ENCODE measurements at regions not wholly inside any gene's neighbourhood (a gene's known extent, or its start where the extent isn't known, plus 50 kb on each side); places are given as distances from the start of the nearest gene placed in this dataset.

GRCh38 chr3:173268781-173269180 is 127.7 kb upstream of the SPATA16 start:
- Histone ChIP-seq H3K27me3 (no peaks in the 10 kb centered on the region), H3K36me3 (no peaks in the 10 kb centered on the region), H3K9me3 (no peaks in the 10 kb centered on the region), H3K27ac (no peak overlapping the region), H3K4me3 (no peak overlapping the region), H3K4me1 (no peaks in the 10 kb centered on the region)
- intact Hi-C loops (cut with DNase I): no loop called here
- DNase-seq (no peak), ATAC-seq (no peak)
- TF ChIP-seq, protein P1, sequence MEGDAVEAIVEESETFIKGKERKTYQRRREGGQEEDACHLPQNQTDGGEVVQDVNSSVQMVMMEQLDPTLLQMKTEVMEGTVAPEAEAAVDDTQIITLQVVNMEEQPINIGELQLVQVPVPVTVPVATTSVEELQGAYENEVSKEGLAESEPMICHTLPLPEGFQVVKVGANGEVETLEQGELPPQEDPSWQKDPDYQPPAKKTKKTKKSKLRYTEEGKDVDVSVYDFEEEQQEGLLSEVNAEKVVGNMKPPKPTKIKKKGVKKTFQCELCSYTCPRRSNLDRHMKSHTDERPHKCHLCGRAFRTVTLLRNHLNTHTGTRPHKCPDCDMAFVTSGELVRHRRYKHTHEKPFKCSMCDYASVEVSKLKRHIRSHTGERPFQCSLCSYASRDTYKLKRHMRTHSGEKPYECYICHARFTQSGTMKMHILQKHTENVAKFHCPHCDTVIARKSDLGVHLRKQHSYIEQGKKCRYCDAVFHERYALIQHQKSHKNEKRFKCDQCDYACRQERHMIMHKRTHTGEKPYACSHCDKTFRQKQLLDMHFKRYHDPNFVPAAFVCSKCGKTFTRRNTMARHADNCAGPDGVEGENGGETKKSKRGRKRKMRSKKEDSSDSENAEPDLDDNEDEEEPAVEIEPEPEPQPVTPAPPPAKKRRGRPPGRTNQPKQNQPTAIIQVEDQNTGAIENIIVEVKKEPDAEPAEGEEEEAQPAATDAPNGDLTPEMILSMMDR (IDR thresholded peaks at IDR 0.05): no peak

- intact Hi-C loops (cut with DNase I): no loop called here
Observed at GRCh38 chr3:173267716-173268115, 126.7 kb upstream of the SPATA16 start.

GRCh38 chr3:173266441-173266840 is 125.4 kb upstream of the SPATA16 start:
- no peak for DNase-seq
- TF ChIP-seq, protein P1 (IDR thresholded peaks at IDR 0.05): no peak
- Histone ChIP-seq H3K27me3 (no peaks in the 10 kb centered on the region), H3K4me3 (no peak overlapping the region), H3K36me3 (no peaks in the 10 kb centered on the region), H3K9me3 (no peaks in the 10 kb centered on the region), H3K4me1 (no peaks in the 10 kb centered on the region), H3K27ac (no peak overlapping the region)
- ATAC-seq: no peak
- intact Hi-C loops (cut with DNase I): no loop called here

More at GRCh38 chr3:173267716-173268115, 126.7 kb upstream of the SPATA16 start:
- no peak for ATAC-seq
- no peaks in the 10 kb centered on the region for H3K36me3 ChIP-seq
- no peak overlapping the region for H3K4me3 ChIP-seq
- no peak for DNase-seq
- H3K27me3 ChIP-seq: no peaks in the 10 kb centered on the region
- H3K4me1 ChIP-seq: no peaks in the 10 kb centered on the region
- TF ChIP-seq, protein P1 (IDR thresholded peaks at IDR 0.05): no peak
- no peaks in the 10 kb centered on the region for H3K9me3 ChIP-seq
- no peak overlapping the region for H3K27ac ChIP-seq

DNA sequence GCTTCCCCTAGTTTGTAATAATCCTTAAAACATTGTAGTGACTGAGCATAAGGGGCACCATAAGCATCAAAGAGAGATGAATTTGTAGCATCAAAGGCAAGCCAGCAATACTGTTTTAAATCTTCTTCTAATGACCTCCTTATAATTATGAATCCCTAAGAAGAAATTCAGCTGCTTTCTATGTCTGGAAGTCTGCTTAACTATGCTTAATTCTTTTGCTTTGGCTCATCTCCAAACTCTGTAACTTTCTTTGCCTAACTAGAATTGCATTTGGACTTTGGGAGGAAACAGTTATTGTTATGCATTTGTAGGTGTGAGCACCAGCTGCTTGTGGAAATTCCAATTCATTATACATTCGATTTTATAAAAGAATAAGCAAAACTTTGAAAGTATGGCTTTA is 117.7 kb upstream of the SPATA16 start:
- Histone ChIP-seq H3K27me3 (no peaks in the 10 kb centered on the region), H3K4me3 (no peak overlapping the region), H3K4me1 (no peaks in the 10 kb centered on the region), H3K27ac (no peak overlapping the region), H3K36me3 (no peaks in the 10 kb centered on the region), H3K9me3 (no peaks in the 10 kb centered on the region)
- TF ChIP-seq, protein P1 (IDR thresholded peaks at IDR 0.05): no peak
- DNase-seq: no peak
- no peak for ATAC-seq
- intact Hi-C loops (cut with DNase I): no loop called here

- intact Hi-C loops (cut with DNase I): no loop called here
- TF ChIP-seq, protein P1 (IDR thresholded peaks at IDR 0.05): no peak
Observed at GRCh38 chr3:173257797-173258196, 116.8 kb upstream of the SPATA16 start.

DNA sequence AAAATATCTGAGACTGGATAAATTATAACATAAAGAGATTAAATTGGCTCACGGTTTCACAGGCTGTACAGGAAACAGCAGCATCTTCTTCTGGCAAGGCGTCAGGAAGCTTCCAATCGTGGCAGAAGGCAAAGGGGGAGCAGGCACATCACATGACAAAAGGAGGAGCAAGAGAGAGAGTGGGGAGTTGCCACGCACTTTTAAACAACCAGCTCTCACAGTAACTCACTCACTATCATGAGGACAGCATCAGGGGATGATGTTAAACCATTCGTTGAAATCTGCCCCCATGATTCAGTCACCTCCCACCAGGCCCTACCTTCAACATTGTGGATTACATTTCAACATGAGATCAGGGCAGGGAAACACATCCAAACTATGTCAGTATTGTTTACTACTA is 114.5 kb upstream of the SPATA16 start:
- Histone ChIP-seq H3K36me3 (no peaks in the 10 kb centered on the region), H3K27me3 (no peaks in the 10 kb centered on the region), H3K4me1 (no peaks in the 10 kb centered on the region), H3K9me3 (no peaks in the 10 kb centered on the region), H3K4me3 (no peak overlapping the region), H3K27ac (no peak overlapping the region)
- intact Hi-C loops (cut with DNase I): no loop called here
- ATAC-seq (no peak), DNase-seq (no peak)
- TF ChIP-seq, protein P1 (IDR thresholded peaks at IDR 0.05): no peak

More at GRCh38 chr3:173257797-173258196, 116.8 kb upstream of the SPATA16 start:
- Histone ChIP-seq H3K4me3 (no peak overlapping the region), H3K36me3 (no peaks in the 10 kb centered on the region), H3K4me1 (no peaks in the 10 kb centered on the region), H3K27me3 (no peaks in the 10 kb centered on the region), H3K27ac (no peak overlapping the region), H3K9me3 (no peaks in the 10 kb centered on the region)
- DNase-seq (no peak), ATAC-seq (no peak)
